ENCODE measurements at regions not wholly inside any gene's neighbourhood (a gene's known extent, or its start where the extent isn't known, plus 50 kb on each side); places are given as distances from the start of the nearest gene placed in this dataset.

GRCh38 chr2:193505620-193506019 is 1310.9 kb upstream of the TMEFF2 start:
- no TSS peak for BruUV-seq (replicated peaks)
- dilution Hi-C loops (cut with MboI; ENCODE audit: extremely low pct_ligation_motif_present, low sequenced_read_pairs): no loop called here
- TF ChIP-seq MYC (IDR thresholded peaks at IDR 0.05; ENCODE audit: low read depth, low read length): no peak
- no peak for TF ChIP-seq POLR2A (IDR thresholded peaks at IDR 0.05; ENCODE audit: low read depth, low read length)
- TF ChIP-seq MAX (IDR thresholded peaks at IDR 0.05; ENCODE audit: insufficient read depth, insufficient read length): no peak
- no peak for TF ChIP-seq JUN (IDR thresholded peaks at IDR 0.05; ENCODE audit: borderline replicate concordance, insufficient read depth, insufficient read length, low read depth)
- no peak for TF ChIP-seq EZH2 (IDR thresholded peaks at IDR 0.05; ENCODE audit: borderline replicate concordance, low read depth, low read length, severe bottlenecking)
- no peaks in the 10 kb centered on the region for H3K36me3 ChIP-seq (ENCODE audit: control insufficient read depth in 2 of 2, extremely low read depth in 1 of 2, insufficient read depth in 2 of 2, low read length in 2 of 2)
- no peaks in the 10 kb centered on the region for H3K4me1 ChIP-seq (ENCODE audit: control insufficient read depth, extremely low read depth, insufficient read depth, low read length)
- H2AFZ ChIP-seq (ENCODE audit: low read depth, low read length): no peak overlapping the region
- H3K4me2 ChIP-seq (ENCODE audit: insufficient read depth, low read length): no peak overlapping the region
- FAIRE-seq (no peak), DNase-seq (ENCODE audit: low read depth, low spot score) (no peak)
- H3K27me3 ChIP-seq (ENCODE audit: control insufficient read depth in 2 of 2, insufficient read depth in 2 of 2, low read length in 2 of 2): no peaks in the 10 kb centered on the region
- H3K27ac ChIP-seq (ENCODE audit: insufficient read depth, low read depth, low read length): no peak overlapping the region
- ChIA-PET POLR2A (no interaction called here), CTCF (no interaction called here)
- no peak overlapping the region for H3K9ac ChIP-seq (replicated peaks; ENCODE audit: extremely low read depth, insufficient read depth, low read length)
- no peaks in the 10 kb centered on the region for H3K9me3 ChIP-seq (replicated peaks; ENCODE audit: control insufficient read depth, insufficient read depth, low read length)
- H4K20me1 ChIP-seq (replicated peaks; ENCODE audit: control insufficient read depth, extremely low read depth, insufficient read depth, low read length): no peaks in the 10 kb centered on the region
- no peaks in the 10 kb centered on the region for H3K9me1 ChIP-seq (replicated peaks; ENCODE audit: control insufficient read depth, extremely low read depth, insufficient read depth, low read length)
- intact Hi-C loops (cut with micrococcal nuclease): no loop called here
- H3K79me2 ChIP-seq (ENCODE audit: control insufficient read depth, insufficient read depth, low read length): no peaks in the 10 kb centered on the region
- H3K4me3 ChIP-seq (replicated peaks in 1 of 3; ENCODE audit: insufficient read depth in 1 of 3, low read depth in 1 of 3, low read length in 3 of 3): no peak overlapping the region

- no peaks in the 10 kb centered on the region for H3K4me1 ChIP-seq (ENCODE audit: control insufficient read depth, extremely low read depth, insufficient read depth, low read length)
- H3K9me1 ChIP-seq (replicated peaks; ENCODE audit: control insufficient read depth, extremely low read depth, insufficient read depth, low read length): no peaks in the 10 kb centered on the region
- ChIA-PET CTCF (no interaction called here), POLR2A (no interaction called here)
- intact Hi-C loops (cut with micrococcal nuclease): no loop called here
- no peak for FAIRE-seq
- DNase-seq (ENCODE audit: low read depth, low spot score): no peak
- no peaks in the 10 kb centered on the region for H3K79me2 ChIP-seq (ENCODE audit: control insufficient read depth, insufficient read depth, low read length)
- H4K20me1 ChIP-seq (replicated peaks; ENCODE audit: control insufficient read depth, extremely low read depth, insufficient read depth, low read length): no peaks in the 10 kb centered on the region
- no peak overlapping the region for H3K4me2 ChIP-seq (ENCODE audit: insufficient read depth, low read length)
- TF ChIP-seq EZH2 (IDR thresholded peaks at IDR 0.05; ENCODE audit: borderline replicate concordance, low read depth, low read length, severe bottlenecking) (no peak), GATA2 (IDR thresholded peaks at IDR 0.05; ENCODE audit: insufficient read depth, insufficient read length, low read depth, low read length) (no peak), POLR2A (IDR thresholded peaks at IDR 0.05; ENCODE audit: low read depth, low read length) (no peak), JUN (IDR thresholded peaks at IDR 0.05; ENCODE audit: borderline replicate concordance, insufficient read depth, insufficient read length, low read depth) (no peak), MAX (IDR thresholded peaks at IDR 0.05; ENCODE audit: insufficient read depth, insufficient read length) (no peak), POLR2AphosphoS5 (IDR thresholded peaks at IDR 0.05; ENCODE audit: insufficient read depth, low read depth, low read length) (no peak)
- H3K27me3 ChIP-seq (ENCODE audit: control insufficient read depth in 2 of 2, insufficient read depth in 2 of 2, low read length in 2 of 2): no peaks in the 10 kb centered on the region
- no peak overlapping the region for H3K9ac ChIP-seq (replicated peaks; ENCODE audit: extremely low read depth, insufficient read depth, low read length)
- dilution Hi-C loops (cut with MboI; ENCODE audit: extremely low pct_ligation_motif_present, low sequenced_read_pairs): no loop called here
- H3K9me3 ChIP-seq (replicated peaks; ENCODE audit: control insufficient read depth, insufficient read depth, low read length): no peaks in the 10 kb centered on the region
- H3K27ac ChIP-seq (ENCODE audit: insufficient read depth, low read depth, low read length): no peak overlapping the region
- no peak overlapping the region for H2AFZ ChIP-seq (ENCODE audit: low read depth, low read length)
- H3K4me3 ChIP-seq (replicated peaks in 1 of 3; ENCODE audit: insufficient read depth in 1 of 3, low read depth in 1 of 3, low read length in 3 of 3): no peak overlapping the region
- H3K36me3 ChIP-seq (ENCODE audit: control insufficient read depth in 2 of 2, extremely low read depth in 1 of 2, insufficient read depth in 2 of 2, low read length in 2 of 2): no peaks in the 10 kb centered on the region
- BruUV-seq (replicated peaks): no TSS peak
Observed at GRCh38 chr2:193502363-193503035, 1307.8 kb upstream of the TMEFF2 start.

Data from endothelial cell of umbilical vein (primary cell).